ENCODE measurements at regions not wholly inside any gene's neighbourhood (a gene's known extent, or its start where the extent isn't known, plus 50 kb on each side); places are given as distances from the start of the nearest gene placed in this dataset.

DNA sequence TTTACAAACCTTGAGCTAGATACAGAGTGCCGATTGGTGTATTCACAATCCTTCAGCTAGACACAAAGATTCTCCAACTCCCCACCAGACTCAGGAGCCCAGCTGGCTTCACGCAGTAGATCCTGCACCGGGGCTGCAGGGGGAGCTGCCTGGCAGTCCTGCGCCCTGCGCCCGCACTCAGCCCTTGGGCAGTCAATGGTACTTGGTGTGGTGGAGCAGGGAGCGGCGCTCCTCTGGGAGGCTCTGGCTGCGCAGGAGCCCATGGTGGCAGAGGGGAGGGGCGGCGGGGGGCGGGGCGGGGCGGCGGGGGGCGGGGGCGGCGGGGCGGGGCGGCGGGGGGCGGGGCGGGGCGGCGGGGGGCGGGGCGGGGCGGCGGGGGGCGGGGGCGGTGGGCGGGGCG lies 923.4 kb downstream of the SOCS6 start:
- H2AK5ac ChIP-seq (ENCODE audit: low read length, severe bottlenecking): no peak overlapping the region
- H2BK5ac ChIP-seq (ENCODE audit: low read depth, low read length, poor library complexity, severe bottlenecking): no peak overlapping the region
- no peak overlapping the region for H3K23ac ChIP-seq (ENCODE audit: low read length in 2 of 2)
- no peak overlapping the region for H3K4me2 ChIP-seq (ENCODE audit: low read length, poor library complexity, severe bottlenecking)
- 100% methylated on average over 1 of the region's 33 CpGs for WGBS
- H2BK12ac ChIP-seq (ENCODE audit: low read length in 2 of 2): no peak overlapping the region
- H3K4me1 ChIP-seq (ENCODE audit: control insufficient read depth, insufficient read depth, low read depth, low read length): no peaks in the 10 kb centered on the region
- no peak overlapping the region for H2BK15ac ChIP-seq (ENCODE audit: low read depth, poor library complexity, severe bottlenecking)
- no peaks in the 10 kb centered on the region for H3K27me3 ChIP-seq (ENCODE audit: control insufficient read depth in 1 of 2, insufficient read depth in 1 of 2, low read length in 2 of 2)
- H3K27ac ChIP-seq (ENCODE audit: low read length, poor library complexity, severe bottlenecking): no peak overlapping the region
- no peak overlapping the region for H4K8ac ChIP-seq (ENCODE audit: low read length)
- no peaks in the 10 kb centered on the region for H3K79me1 ChIP-seq (replicated peaks; ENCODE audit: low read length, poor library complexity, severe bottlenecking)
- H3K18ac ChIP-seq (ENCODE audit: low read depth in 1 of 2, low read length in 2 of 2): no peak overlapping the region
- no peak for DNase-seq
- H2BK120ac ChIP-seq (ENCODE audit: low read depth, low read length): no peak overlapping the region
- H2AFZ ChIP-seq (ENCODE audit: low read depth, low read length): no peak overlapping the region
- no peak overlapping the region for H3K4ac ChIP-seq (ENCODE audit: low read depth in 1 of 2, low read length in 2 of 2)
- no peak overlapping the region for H3K14ac ChIP-seq (ENCODE audit: low read length in 2 of 2)
- peak overlapping the region in 1 of 2 experiments; percentile 26 for H3K4me3 ChIP-seq (ENCODE audit: insufficient read depth in 1 of 2, low read depth in 1 of 2, low read length in 2 of 2)
- H3K9ac ChIP-seq (ENCODE audit: low read length): no peak overlapping the region
- H3K9me3 ChIP-seq (ENCODE audit: control insufficient read depth, low read length): peaks cover 3% of the 10 kb centered on the region
- H4K91ac ChIP-seq (ENCODE audit: low read length): no peak overlapping the region
- no peaks in the 10 kb centered on the region for H3K36me3 ChIP-seq (ENCODE audit: control insufficient read depth in 1 of 2, insufficient read depth in 2 of 2, low read depth in 1 of 2, low read length in 2 of 2)

DNA sequence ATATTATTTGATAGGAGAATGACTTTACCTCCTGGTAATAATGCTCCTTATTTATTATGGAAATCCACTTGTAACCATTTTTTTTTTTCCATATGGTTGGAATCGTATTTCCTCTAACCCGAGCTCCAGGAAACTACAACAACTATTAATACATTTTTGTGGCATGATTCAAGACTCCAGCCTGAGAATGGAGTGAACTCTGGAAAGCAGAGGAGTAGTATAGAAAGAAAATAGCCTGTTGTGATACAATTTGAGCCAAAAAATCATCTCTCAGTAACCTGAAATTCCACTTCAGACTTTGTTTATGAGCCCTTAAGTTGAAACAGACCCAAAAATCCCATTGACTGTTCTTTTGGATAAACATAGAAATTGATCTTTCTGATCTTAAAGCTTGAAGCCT lies 921.1 kb downstream of the SOCS6 start:
- no peak overlapping the region for H3K23ac ChIP-seq (ENCODE audit: low read length in 2 of 2)
- no peak overlapping the region for H3K4me2 ChIP-seq (ENCODE audit: low read length, poor library complexity, severe bottlenecking)
- no peaks in the 10 kb centered on the region for H3K9me3 ChIP-seq (ENCODE audit: control insufficient read depth, low read length)
- H2AK5ac ChIP-seq (ENCODE audit: low read length, severe bottlenecking): no peak overlapping the region
- H2BK12ac ChIP-seq (ENCODE audit: low read length in 2 of 2): no peak overlapping the region
- no peak for DNase-seq
- no peak overlapping the region for H2BK15ac ChIP-seq (ENCODE audit: low read depth, poor library complexity, severe bottlenecking)
- no peak overlapping the region for H2AFZ ChIP-seq (ENCODE audit: low read depth, low read length)
- WGBS: no CpG with 5 or more reads among the region's 2 CpGs
- H3K4ac ChIP-seq (ENCODE audit: low read depth in 1 of 2, low read length in 2 of 2): no peak overlapping the region
- H3K4me1 ChIP-seq (ENCODE audit: control insufficient read depth, insufficient read depth, low read depth, low read length): no peaks in the 10 kb centered on the region
- H3K27me3 ChIP-seq (ENCODE audit: control insufficient read depth in 1 of 2, insufficient read depth in 1 of 2, low read length in 2 of 2): no peaks in the 10 kb centered on the region
- no peaks in the 10 kb centered on the region for H3K79me1 ChIP-seq (replicated peaks; ENCODE audit: low read length, poor library complexity, severe bottlenecking)
- H3K27ac ChIP-seq (ENCODE audit: low read length, poor library complexity, severe bottlenecking): no peak overlapping the region
- no peak overlapping the region for H2BK5ac ChIP-seq (ENCODE audit: low read depth, low read length, poor library complexity, severe bottlenecking)
- H4K8ac ChIP-seq (ENCODE audit: low read length): no peak overlapping the region
- no peak overlapping the region for H4K91ac ChIP-seq (ENCODE audit: low read length)
- H3K4me3 ChIP-seq (ENCODE audit: insufficient read depth in 1 of 2, low read depth in 1 of 2, low read length in 2 of 2): no peak overlapping the region
- no peak overlapping the region for H2BK120ac ChIP-seq (ENCODE audit: low read depth, low read length)
- no peak overlapping the region for H3K9ac ChIP-seq (ENCODE audit: low read length)
- H3K18ac ChIP-seq (ENCODE audit: low read depth in 1 of 2, low read length in 2 of 2): no peak overlapping the region
- H3K14ac ChIP-seq (ENCODE audit: low read length in 2 of 2): no peak overlapping the region
- no peaks in the 10 kb centered on the region for H3K36me3 ChIP-seq (ENCODE audit: control insufficient read depth in 1 of 2, insufficient read depth in 2 of 2, low read depth in 1 of 2, low read length in 2 of 2)

DNA sequence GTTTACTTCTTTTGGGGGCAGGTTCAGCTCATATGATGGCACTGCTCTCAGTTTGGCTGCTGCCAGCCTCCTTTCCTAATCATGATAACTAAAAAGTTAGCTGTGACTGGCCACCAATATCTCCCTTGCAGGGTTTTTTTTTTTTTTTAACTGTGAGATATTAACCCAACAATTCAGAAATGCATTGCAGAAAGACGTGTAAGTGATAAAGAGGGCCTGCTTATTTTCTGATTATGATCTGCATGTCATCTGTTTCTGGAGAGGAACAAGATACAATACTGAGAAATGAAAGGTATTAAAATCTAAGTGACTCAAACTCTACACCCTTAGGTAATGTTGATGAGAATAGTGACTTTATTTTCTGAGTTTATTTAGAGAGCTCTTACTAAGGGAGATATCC lies 905.6 kb downstream of the SOCS6 start:
- no peak overlapping the region for H3K4ac ChIP-seq (ENCODE audit: low read depth in 1 of 2, low read length in 2 of 2)
- DNase-seq: no peak
- H3K23ac ChIP-seq (ENCODE audit: low read length in 2 of 2): no peak overlapping the region
- H3K27ac ChIP-seq (ENCODE audit: low read length, poor library complexity, severe bottlenecking): no peak overlapping the region
- H3K79me1 ChIP-seq (replicated peaks; ENCODE audit: low read length, poor library complexity, severe bottlenecking): no peaks in the 10 kb centered on the region
- no peak overlapping the region for H3K14ac ChIP-seq (ENCODE audit: low read length in 2 of 2)
- no peak overlapping the region for H2AFZ ChIP-seq (ENCODE audit: low read depth, low read length)
- no peaks in the 10 kb centered on the region for H3K36me3 ChIP-seq (ENCODE audit: control insufficient read depth in 1 of 2, insufficient read depth in 2 of 2, low read depth in 1 of 2, low read length in 2 of 2)
- no peak overlapping the region for H3K9ac ChIP-seq (ENCODE audit: low read length)
- no peak overlapping the region for H2BK5ac ChIP-seq (ENCODE audit: low read depth, low read length, poor library complexity, severe bottlenecking)
- no peak overlapping the region for H3K4me3 ChIP-seq (ENCODE audit: insufficient read depth in 1 of 2, low read depth in 1 of 2, low read length in 2 of 2)
- H3K18ac ChIP-seq (ENCODE audit: low read depth in 1 of 2, low read length in 2 of 2): no peak overlapping the region
- no peak overlapping the region for H2AK5ac ChIP-seq (ENCODE audit: low read length, severe bottlenecking)
- no peak overlapping the region for H4K8ac ChIP-seq (ENCODE audit: low read length)
- H3K27me3 ChIP-seq (ENCODE audit: control insufficient read depth in 1 of 2, insufficient read depth in 1 of 2, low read length in 2 of 2): no peaks in the 10 kb centered on the region
- H3K4me2 ChIP-seq (ENCODE audit: low read length, poor library complexity, severe bottlenecking): no peak overlapping the region
- H4K91ac ChIP-seq (ENCODE audit: low read length): no peak overlapping the region
- WGBS: no CpG with 5 or more reads among the region's 1 CpG
- no peaks in the 10 kb centered on the region for H3K9me3 ChIP-seq (ENCODE audit: control insufficient read depth, low read length)
- no peak overlapping the region for H2BK12ac ChIP-seq (ENCODE audit: low read length in 2 of 2)
- no peak overlapping the region for H2BK120ac ChIP-seq (ENCODE audit: low read depth, low read length)
- no peaks in the 10 kb centered on the region for H3K4me1 ChIP-seq (ENCODE audit: control insufficient read depth, insufficient read depth, low read depth, low read length)
- H2BK15ac ChIP-seq (ENCODE audit: low read depth, poor library complexity, severe bottlenecking): no peak overlapping the region

DNA sequence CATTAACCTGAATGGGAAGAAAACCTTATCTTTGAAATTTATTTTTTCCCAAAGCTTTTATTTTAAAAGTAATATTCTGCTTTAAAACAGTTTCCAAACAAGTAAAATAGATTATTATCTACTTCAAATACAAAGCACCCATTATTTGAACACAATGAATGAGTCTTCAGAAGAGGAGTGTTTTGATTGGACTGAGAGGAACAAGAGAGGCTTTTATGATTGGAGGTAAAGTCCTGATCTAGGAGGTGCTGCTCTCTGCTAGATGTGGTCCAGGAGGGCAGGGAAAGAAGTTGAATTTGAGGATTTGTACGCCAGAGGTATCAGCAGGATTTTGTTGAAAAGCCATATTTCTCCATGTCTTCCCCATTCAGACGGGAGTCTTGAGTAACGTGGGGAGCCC lies 900.7 kb downstream of the SOCS6 start:
- Histone ChIP-seq H3K4me1 (ENCODE audit: control insufficient read depth, insufficient read depth, low read depth, low read length) (no peaks in the 10 kb centered on the region), H2BK15ac (ENCODE audit: low read depth, poor library complexity, severe bottlenecking) (no peak overlapping the region), H3K23ac (ENCODE audit: low read length in 2 of 2) (no peak overlapping the region), H3K9me3 (ENCODE audit: control insufficient read depth, low read length) (no peaks in the 10 kb centered on the region), H2BK5ac (ENCODE audit: low read depth, low read length, poor library complexity, severe bottlenecking) (no peak overlapping the region), H2BK120ac (ENCODE audit: low read depth, low read length) (no peak overlapping the region), H2BK12ac (ENCODE audit: low read length in 2 of 2) (no peak overlapping the region), H3K9ac (ENCODE audit: low read length) (no peak overlapping the region), H3K4ac (ENCODE audit: low read depth in 1 of 2, low read length in 2 of 2) (no peak overlapping the region), H2AFZ (ENCODE audit: low read depth, low read length) (no peak overlapping the region), H3K4me3 (ENCODE audit: insufficient read depth in 1 of 2, low read depth in 1 of 2, low read length in 2 of 2) (no peak overlapping the region), H4K91ac (ENCODE audit: low read length) (no peak overlapping the region), H3K18ac (ENCODE audit: low read depth in 1 of 2, low read length in 2 of 2) (no peak overlapping the region), H3K14ac (ENCODE audit: low read length in 2 of 2) (no peak overlapping the region), H3K27me3 (ENCODE audit: control insufficient read depth in 1 of 2, insufficient read depth in 1 of 2, low read length in 2 of 2) (no peaks in the 10 kb centered on the region), H3K27ac (ENCODE audit: low read length, poor library complexity, severe bottlenecking) (no peak overlapping the region), H3K36me3 (ENCODE audit: control insufficient read depth in 1 of 2, insufficient read depth in 2 of 2, low read depth in 1 of 2, low read length in 2 of 2) (no peaks in the 10 kb centered on the region), H4K8ac (ENCODE audit: low read length) (no peak overlapping the region), H3K4me2 (ENCODE audit: low read length, poor library complexity, severe bottlenecking) (no peak overlapping the region), H3K79me1 (replicated peaks; ENCODE audit: low read length, poor library complexity, severe bottlenecking) (no peaks in the 10 kb centered on the region), H2AK5ac (ENCODE audit: low read length, severe bottlenecking) (no peak overlapping the region)
- DNase-seq: no peak
- WGBS: 100% methylated on average over 2 of the region's 3 CpGs

Data from mesenchymal stem cell (in vitro differentiated cells and primary cell).